Thoracic aorta (tissue), 2 donors: ENCODE measurements at regions not wholly inside any gene's neighbourhood (a gene's known extent, or its start where the extent isn't known, plus 50 kb on each side); places are given as distances from the start of the nearest gene placed in this dataset.

Experiments used
- ATAC-seq: fragments of 150-250 bp; one replicate; pipeline ENCODE4 v1.8.0; 2017; ENCODE audit warnings: low read depth; ENCODE audit not compliant: insufficient number of reproducible peaks, low FRiP score
- DNase-seq: peaks from one replicate; pipeline ENCODE4 v3.0.0-alpha.2; 2020; ENCODE audit warnings: low spot score
- H3K27ac ChIP-seq, 2 donors: fragments of 200-600 bp; sonication (generic); 1 replicate in 1 of 2; 2 replicates in 1 of 2; pipeline ENCODE4 v1.5.1; 2016; ENCODE audit warnings: mild to moderate bottlenecking in 2 of 2, moderate library complexity in 2 of 2
- H3K27me3 ChIP-seq: fragments of 200-600 bp; sonication (generic); replicated peaks from 2 replicates; pipeline ENCODE4 v1.6.0; 2016; ENCODE audit warnings: mild to moderate bottlenecking; ENCODE audit not compliant: insufficient read depth
- H3K36me3 ChIP-seq: fragments of 200-600 bp; sonication (generic); one replicate; pipeline ENCODE4 v1.5.1; 2016
- H3K4me1 ChIP-seq, 2 donors: fragments of 200-600 bp; sonication (generic); 1 replicate in 1 of 2; 2 replicates in 1 of 2; pipeline versions ENCODE4 v1.5.1 to v1.6.0; 2016; ENCODE audit warnings: low read depth in 2 of 2, mild to moderate bottlenecking in 1 of 2; ENCODE audit not compliant: control insufficient read depth in 1 of 2
- H3K4me3 ChIP-seq: fragments of 200-600 bp; sonication (generic); 2 replicates; pipeline ENCODE4 v1.5.1; 2016; ENCODE audit warnings: mild to moderate bottlenecking
- H3K9me3 ChIP-seq: fragments of 200-600 bp; sonication (generic); 2 replicates; pipeline ENCODE4 v1.5.1; 2016
- TF ChIP-seq, protein P1 (sequence below): fragments of 200-600 bp; sonication (generic); IDR thresholded peaks from one replicate; pipeline ENCODE4 v1.5.1; 2019; ENCODE audit warnings: antibody characterized with exemption

DNA sequence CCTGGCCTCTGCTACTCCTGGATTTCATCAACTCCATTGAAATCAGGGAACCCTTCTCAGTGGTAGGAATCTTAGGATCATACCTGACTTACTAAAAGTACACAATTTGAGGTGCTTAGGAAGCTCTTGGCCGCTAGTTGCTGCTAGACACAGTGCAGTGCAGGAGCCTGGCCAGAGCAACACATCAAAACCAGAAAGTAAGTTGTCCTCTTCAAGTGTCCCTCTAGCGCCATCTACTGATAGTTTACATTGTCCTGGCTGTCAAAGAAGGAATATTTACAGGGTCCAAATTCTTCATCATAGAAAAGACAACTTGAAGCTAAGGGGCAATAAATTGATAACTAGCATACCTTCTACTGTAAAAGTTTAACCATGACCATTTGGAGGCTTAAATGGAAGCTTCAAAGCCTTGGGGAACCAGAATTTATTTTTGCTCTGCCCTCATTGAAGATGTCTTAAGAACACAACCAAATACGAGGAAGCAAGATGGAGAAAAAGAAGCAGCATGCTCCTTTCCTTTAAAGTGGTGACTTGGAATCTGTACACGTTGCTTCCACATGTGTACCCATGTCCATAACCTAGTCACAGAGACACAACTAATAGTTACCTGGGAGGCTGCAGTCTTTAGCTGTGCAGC lies 889.1 kb upstream of the GCFC2 start:
- H3K27ac ChIP-seq, result no peak overlapping the region
- no peak overlapping the region for H3K4me3 ChIP-seq
- DNase-seq (no peak), ATAC-seq (no peak)
- H3K27me3 ChIP-seq, result no peaks in the 10 kb centered on the region
- H3K9me3 ChIP-seq, result no peaks in the 10 kb centered on the region
- TF ChIP-seq, protein P1, sequence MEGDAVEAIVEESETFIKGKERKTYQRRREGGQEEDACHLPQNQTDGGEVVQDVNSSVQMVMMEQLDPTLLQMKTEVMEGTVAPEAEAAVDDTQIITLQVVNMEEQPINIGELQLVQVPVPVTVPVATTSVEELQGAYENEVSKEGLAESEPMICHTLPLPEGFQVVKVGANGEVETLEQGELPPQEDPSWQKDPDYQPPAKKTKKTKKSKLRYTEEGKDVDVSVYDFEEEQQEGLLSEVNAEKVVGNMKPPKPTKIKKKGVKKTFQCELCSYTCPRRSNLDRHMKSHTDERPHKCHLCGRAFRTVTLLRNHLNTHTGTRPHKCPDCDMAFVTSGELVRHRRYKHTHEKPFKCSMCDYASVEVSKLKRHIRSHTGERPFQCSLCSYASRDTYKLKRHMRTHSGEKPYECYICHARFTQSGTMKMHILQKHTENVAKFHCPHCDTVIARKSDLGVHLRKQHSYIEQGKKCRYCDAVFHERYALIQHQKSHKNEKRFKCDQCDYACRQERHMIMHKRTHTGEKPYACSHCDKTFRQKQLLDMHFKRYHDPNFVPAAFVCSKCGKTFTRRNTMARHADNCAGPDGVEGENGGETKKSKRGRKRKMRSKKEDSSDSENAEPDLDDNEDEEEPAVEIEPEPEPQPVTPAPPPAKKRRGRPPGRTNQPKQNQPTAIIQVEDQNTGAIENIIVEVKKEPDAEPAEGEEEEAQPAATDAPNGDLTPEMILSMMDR, result peak; percentile 21
- H3K36me3 ChIP-seq, result no peaks in the 10 kb centered on the region
- no peaks in the 10 kb centered on the region for H3K4me1 ChIP-seq

DNA sequence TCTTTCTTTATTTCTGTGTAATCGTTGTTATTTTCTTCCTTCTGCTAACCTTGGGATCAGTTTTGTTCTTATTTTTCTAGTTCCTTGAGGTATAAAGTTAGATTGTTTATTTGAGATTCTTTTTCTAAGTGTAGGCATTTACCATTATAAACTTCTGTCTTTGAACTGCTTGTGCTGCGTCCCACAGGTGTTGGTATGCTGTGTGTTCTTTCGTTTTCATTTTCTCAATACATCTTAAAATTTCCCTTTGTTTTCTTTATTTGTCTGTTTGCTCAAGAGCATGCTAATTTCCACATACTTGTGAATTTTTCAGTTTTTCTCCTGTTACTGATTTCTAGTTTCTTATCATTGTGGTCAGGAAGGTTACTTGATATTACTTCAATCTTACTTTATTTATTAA lies 873.8 kb upstream of the GCFC2 start:
- Histone ChIP-seq H3K36me3 (no peaks in the 10 kb centered on the region), H3K4me3 (no peak overlapping the region), H3K9me3 (no peaks in the 10 kb centered on the region), H3K27ac (no peak overlapping the region), H3K27me3 (no peaks in the 10 kb centered on the region), H3K4me1 (no peaks in the 10 kb centered on the region)
- ATAC-seq (no peak), DNase-seq (no peak)
- TF ChIP-seq, protein P1, result no peak

DNA sequence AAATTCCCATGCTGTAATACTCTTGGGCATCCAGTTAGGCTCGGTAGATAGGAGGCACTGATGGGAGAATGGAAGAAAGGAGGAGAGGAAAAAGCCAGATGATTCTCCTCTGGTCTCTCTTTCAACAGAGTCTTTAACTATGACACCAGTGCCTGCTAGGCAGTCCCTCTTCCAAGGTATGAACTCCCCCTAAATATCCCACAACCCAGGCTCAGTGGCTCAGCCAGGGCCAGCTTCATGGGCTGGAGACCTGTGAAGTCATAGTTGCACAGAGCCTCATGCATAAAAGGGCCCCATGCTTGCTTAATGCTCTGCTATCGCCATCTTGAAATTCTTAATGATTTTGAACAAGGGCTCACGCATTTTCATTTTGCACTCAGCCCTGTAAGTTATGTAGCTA lies 869.2 kb upstream of the GCFC2 start:
- Histone ChIP-seq H3K36me3 (no peaks in the 10 kb centered on the region), H3K9me3 (no peaks in the 10 kb centered on the region), H3K27ac (no peak overlapping the region), H3K4me1 (no peaks in the 10 kb centered on the region), H3K4me3 (no peak overlapping the region), H3K27me3 (no peaks in the 10 kb centered on the region)
- DNase-seq (no peak), ATAC-seq (no peak)
- TF ChIP-seq, protein P1, result no peak

DNA sequence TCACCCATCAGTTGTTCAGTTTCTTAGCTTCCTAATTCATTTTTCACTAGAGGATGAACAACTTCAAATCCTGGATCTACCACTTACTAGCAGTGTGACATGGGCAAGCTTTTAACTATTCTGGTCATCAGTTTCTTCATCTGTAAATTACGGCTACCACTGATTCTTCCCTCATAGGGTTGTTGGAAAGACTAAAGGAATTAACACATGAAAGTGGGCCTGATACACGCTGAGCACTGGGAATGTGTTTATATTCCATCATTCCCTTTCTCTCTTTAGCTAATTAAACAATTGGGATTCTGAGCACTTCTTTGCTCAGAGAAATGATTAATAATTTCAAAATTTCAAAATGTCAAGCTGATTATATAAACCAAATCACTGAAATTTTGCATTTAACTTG lies 862.3 kb upstream of the GCFC2 start:
- Histone ChIP-seq H3K4me1 (no peaks in the 10 kb centered on the region), H3K9me3 (no peaks in the 10 kb centered on the region), H3K4me3 (no peak overlapping the region), H3K27ac (no peak overlapping the region), H3K27me3 (no peaks in the 10 kb centered on the region), H3K36me3 (no peaks in the 10 kb centered on the region)
- TF ChIP-seq, protein P1, result no peak
- DNase-seq (no peak), ATAC-seq (no peak)

DNA sequence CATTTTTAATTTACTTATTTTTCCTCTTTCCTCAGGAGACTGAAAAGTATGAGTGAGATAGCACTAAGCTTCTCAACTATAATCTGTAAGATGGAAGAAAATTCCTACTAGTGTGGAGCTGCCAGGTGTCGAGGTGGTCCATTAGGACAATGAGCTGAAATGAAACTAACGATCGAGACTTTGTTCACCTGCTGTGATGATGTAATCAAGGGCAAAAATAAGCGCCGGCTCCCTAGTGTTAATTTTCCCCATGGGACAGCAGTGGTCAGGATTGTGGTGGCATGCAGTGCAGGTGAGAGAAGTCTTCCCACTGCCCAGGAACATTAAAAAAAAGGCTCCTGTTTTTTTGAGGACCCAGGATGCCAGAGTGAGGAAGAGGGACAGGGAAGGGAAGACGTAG lies 859.1 kb upstream of the GCFC2 start:
- Histone ChIP-seq H3K27me3 (no peaks in the 10 kb centered on the region), H3K27ac (no peak overlapping the region), H3K9me3 (no peaks in the 10 kb centered on the region), H3K4me1 (no peaks in the 10 kb centered on the region), H3K36me3 (no peaks in the 10 kb centered on the region), H3K4me3 (no peak overlapping the region)
- TF ChIP-seq, protein P1, result no peak
- DNase-seq, result no peak
- ATAC-seq, result no peak
